Muscle layer of duodenum (tissue), 2 donors: ENCODE measurements at regions not wholly inside any gene's neighbourhood (a gene's known extent, or its start where the extent isn't known, plus 50 kb on each side); places are given as distances from the start of the nearest gene placed in this dataset.

Source experiments
- H3K27ac ChIP-seq: one replicate; pipeline ENCODE4 v1.7.0; 2013; ENCODE audit warnings: mild to moderate bottlenecking, low read length
- H3K27me3 ChIP-seq: one replicate; pipeline ENCODE4 v1.7.0; 2013; ENCODE audit warnings: low read depth, mild to moderate bottlenecking, control low read depth, low read length
- H3K36me3 ChIP-seq, 2 donors: one replicate each; pipeline ENCODE4 v1.7.0; 2013; ENCODE audit warnings: low read length in 2 of 2, control low read depth in 1 of 2, mild to moderate bottlenecking in 1 of 2; ENCODE audit not compliant: insufficient read depth in 2 of 2, control insufficient read depth in 1 of 2
- H3K4me1 ChIP-seq, 2 donors: one replicate each; pipeline ENCODE4 v1.7.0; 2013; ENCODE audit warnings: low read length in 2 of 2, mild to moderate bottlenecking in 2 of 2, control low read depth in 1 of 2, moderate library complexity in 1 of 2; ENCODE audit not compliant: insufficient read depth in 2 of 2, control insufficient read depth in 1 of 2
- H3K4me3 ChIP-seq, 2 donors: one replicate each; pipeline ENCODE4 v1.7.0; 2013; ENCODE audit warnings: low read length in 2 of 2, low read depth in 1 of 2, mild to moderate bottlenecking in 1 of 2
- H3K9me3 ChIP-seq, 2 donors: one replicate each; pipeline ENCODE4 v1.7.0; 2013; ENCODE audit warnings: low read length in 2 of 2, control low read depth in 1 of 2, mild to moderate bottlenecking in 1 of 2; ENCODE audit not compliant: control insufficient read depth in 1 of 2
- donor health status: healthy.

DNA sequence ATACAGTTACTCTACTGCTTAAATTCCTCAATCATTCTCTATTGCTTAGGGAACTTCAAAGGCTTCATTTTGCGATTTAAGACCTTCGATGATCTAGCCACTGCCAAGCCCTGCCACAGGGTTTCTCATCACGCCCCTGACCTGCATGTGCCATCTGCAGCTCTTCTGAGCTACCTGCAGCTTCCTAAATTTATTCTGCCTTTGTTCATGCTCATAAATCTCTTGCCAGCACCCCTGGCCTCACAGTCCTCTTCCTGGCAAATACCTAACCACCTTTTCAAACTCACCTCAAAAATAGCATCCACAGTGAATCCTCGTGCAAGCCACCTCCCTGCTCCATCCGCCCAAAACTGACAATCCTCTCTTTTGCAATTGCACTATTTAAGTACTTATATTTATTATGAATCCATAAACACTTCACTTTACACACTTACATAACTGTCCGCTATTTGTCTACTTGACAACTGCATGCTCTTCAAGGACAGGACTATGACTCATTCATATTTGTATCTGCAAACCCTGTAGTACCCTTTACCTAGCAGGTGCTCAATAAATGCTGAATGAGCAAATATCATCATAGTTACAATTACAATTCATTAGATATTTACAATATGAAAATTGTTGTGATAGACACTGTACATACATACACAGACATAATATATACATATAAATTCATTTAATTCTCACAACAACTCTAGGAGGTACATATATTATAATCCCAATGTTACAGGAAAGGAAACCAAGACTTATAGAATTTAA lies 280.0 kb upstream of the RASGEF1B start:
- peaks cover 0 to 6% of the 10 kb centered on the region in 2 donors for H3K4me1 ChIP-seq

DNA sequence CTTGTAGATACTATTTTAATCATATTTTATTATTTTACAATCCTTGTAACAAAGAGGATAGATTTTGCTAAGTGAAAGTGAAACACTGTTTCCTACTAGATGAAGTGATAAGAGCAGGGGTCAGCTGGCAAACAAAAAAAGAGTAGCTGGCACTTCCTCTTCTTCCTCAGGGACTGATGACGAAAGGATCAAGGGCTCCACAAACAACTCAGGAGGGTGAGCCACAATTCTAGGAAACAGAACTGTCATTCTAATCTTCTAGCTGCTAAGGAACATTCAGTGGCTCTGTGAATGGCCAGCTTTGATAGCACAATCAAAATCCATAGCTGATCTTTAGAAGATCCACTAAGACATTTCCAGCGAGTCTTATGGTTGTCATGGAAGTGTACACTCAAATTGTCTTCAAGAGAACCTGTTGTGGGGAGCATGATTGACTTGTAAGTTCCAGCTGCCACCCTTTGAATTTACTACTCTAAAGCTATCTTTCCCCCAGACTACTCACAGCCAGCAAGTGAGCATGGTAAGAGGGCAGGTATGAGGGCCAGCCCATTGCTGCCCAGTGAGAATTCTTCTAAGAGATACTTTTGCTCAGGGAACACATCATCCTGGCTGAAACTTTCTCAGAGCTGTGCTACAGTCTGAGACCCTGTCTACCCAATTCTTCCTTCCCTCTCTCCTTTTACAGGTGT lies 275.7 kb upstream of the RASGEF1B start:
- Histone ChIP-seq H3K27me3 (no peaks in the 10 kb centered on the region), H3K27ac (no peak overlapping the region), H3K9me3 (no peaks in the 10 kb centered on the region), H3K36me3 (no peaks in the 10 kb centered on the region), H3K4me1 (peaks cover 0 to 6% of the 10 kb centered on the region in 2 donors), H3K4me3 (no peak overlapping the region)

More for the DNA sequence above, 280.0 kb upstream of the RASGEF1B start:
- Histone ChIP-seq H3K4me3 (no peak overlapping the region), H3K27ac (no peak overlapping the region), H3K36me3 (no peaks in the 10 kb centered on the region), H3K9me3 (no peaks in the 10 kb centered on the region), H3K27me3 (no peaks in the 10 kb centered on the region)

DNA sequence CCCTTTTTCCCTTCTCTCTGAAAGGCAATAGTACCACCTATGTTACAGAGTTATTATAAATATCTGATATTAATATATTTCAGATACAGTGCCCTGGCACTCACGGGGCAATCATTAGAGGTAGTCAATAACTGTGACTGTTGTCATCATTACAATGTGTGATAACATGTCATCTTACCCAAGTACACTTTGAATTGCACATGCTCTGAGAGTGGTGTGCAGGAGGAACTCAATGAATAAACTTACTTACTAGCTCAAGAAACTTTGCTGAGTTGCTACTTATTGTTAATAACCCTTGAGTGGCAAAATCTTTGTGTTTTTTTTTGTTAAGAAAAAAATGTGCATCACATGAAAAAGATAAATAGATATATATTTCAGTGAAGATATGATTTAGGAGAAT lies 275.1 kb upstream of the RASGEF1B start:
- H3K27ac ChIP-seq: no peak overlapping the region

DNA sequence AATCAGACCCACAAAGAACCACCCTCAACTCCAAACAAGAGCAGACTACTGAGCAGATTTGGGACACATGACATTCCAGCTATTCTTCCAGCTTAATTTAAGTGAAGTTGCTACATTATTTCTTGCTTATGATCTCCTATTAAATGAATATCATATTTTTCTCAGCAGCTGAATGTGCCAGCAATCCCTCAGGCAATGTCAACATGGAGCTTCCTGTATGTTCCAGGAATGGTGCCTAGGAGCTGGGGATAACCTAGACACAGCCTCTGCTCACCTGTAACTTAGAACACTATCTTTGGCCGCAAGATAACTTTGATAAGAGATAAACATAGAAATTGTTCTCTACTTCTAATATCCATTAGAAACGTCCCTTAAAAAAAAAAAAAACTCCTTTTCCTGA lies 274.4 kb upstream of the RASGEF1B start:
- no peak overlapping the region for H3K4me3 ChIP-seq
- no peak overlapping the region for H3K27ac ChIP-seq
- no peaks in the 10 kb centered on the region for H3K9me3 ChIP-seq
- no peaks in the 10 kb centered on the region for H3K36me3 ChIP-seq
- H3K4me1 ChIP-seq: peaks cover 0 to 6% of the 10 kb centered on the region in 2 donors
- H3K27me3 ChIP-seq: no peaks in the 10 kb centered on the region

More for the DNA sequence above, 275.1 kb upstream of the RASGEF1B start:
- H3K9me3 ChIP-seq: no peaks in the 10 kb centered on the region
- H3K27me3 ChIP-seq: no peaks in the 10 kb centered on the region
- no peak overlapping the region for H3K4me3 ChIP-seq
- peaks cover 0 to 6% of the 10 kb centered on the region in 2 donors for H3K4me1 ChIP-seq
- H3K36me3 ChIP-seq: no peaks in the 10 kb centered on the region

DNA sequence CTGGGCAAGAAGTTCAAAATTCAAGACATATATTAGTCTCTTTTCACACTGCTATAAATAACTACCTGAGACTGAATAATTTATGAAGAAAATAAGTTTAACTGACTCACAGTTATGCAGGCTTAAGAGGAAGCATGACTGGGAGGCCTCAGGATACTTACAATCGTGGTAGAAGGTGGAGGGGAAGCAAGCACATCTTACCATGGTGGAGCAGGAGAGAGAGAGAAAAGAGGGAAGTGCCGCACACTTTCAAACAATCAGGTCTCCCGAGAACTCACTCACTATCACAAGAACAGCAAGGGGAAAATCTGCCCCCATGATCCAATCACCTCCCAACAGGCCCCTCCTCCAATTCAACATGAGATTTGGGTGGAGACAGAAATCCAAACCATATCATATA lies 273.3 kb upstream of the RASGEF1B start:
- Histone ChIP-seq H3K36me3 (no peaks in the 10 kb centered on the region), H3K4me1 (peaks cover 0 to 6% of the 10 kb centered on the region in 2 donors), H3K27ac (no peak overlapping the region), H3K27me3 (no peaks in the 10 kb centered on the region), H3K9me3 (no peaks in the 10 kb centered on the region), H3K4me3 (no peak overlapping the region)

DNA sequence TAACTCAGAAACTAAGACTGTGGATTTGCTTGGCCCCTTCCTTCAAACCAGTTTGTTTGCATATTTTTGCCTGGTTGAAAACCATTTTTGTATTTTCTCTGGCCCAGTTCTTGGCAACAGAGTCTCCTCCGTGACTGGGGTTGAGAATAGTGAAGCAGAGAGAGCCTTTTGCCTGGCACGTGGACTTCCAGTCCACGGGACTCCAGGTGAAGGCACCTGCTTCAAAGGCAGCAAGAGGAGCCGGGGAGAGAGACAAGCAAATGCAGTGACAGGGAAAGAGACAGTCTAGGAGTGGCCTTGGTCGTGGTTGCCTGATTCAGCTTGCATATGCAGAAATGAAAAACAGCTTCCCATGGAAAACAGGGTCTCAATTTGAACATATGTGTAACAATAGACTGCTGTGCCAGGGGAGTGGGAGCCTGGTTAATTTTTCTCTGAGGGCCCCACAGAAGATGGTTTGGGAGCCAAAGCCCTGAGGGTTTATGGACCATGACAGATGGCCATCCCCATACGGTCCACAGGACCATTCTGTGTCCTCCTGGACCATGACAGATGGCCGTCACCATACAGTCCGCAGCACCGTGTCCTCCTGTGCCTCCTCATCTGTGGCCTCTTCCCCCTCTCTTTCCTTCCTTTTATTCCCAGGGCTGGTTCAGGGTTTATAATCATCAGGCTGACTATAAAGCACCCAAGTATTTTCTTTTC lies 272.2 kb upstream of the RASGEF1B start:
- H3K27ac ChIP-seq: no peak overlapping the region
- no peaks in the 10 kb centered on the region for H3K36me3 ChIP-seq
- H3K4me1 ChIP-seq: peaks cover 0 to 6% of the 10 kb centered on the region in 2 donors
- no peaks in the 10 kb centered on the region for H3K27me3 ChIP-seq
- H3K9me3 ChIP-seq: no peaks in the 10 kb centered on the region
- no peak overlapping the region for H3K4me3 ChIP-seq

DNA sequence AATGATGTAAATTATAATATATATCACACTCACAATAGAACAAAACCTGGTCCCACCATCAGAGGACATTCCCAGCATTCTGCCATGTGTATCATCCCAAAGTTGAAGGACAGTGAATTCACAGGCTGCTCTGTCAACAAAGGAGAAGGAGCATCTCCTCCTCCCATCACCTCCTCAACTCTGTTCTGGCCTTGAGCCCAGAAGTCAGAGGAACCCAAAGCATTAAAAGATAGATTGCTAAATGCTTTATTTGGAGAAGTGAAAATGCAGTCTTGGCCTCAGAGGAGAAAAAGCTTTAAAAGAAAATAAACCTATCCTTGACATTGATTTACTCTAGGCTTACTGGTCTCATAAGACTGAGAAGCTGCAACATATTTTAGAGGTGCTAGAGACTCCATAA lies 268.8 kb upstream of the RASGEF1B start:
- Histone ChIP-seq H3K9me3 (no peaks in the 10 kb centered on the region), H3K36me3 (no peaks in the 10 kb centered on the region), H3K4me3 (no peak overlapping the region), H3K4me1 (no peaks in the 10 kb centered on the region), H3K27ac (no peak overlapping the region), H3K27me3 (no peaks in the 10 kb centered on the region)

DNA sequence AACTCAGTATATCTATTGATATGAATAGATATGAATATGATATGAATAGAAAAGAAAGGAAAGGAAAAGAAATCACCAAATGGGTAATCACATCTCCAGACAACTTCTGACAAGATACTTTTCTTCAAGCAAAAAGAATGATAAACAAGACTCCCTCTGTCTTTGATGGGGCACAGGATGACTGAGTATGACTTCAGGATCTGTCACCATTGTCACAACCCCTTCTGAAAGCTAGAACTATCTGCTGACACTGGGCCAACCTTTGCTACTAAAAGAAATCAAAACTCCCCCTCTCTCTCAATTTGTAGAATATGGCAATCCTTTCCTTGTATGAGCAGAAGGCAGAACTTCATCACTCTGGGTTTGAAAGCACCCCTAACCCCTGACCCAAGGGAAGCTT lies 267.2 kb upstream of the RASGEF1B start:
- Histone ChIP-seq H3K9me3 (no peaks in the 10 kb centered on the region), H3K4me1 (no peaks in the 10 kb centered on the region), H3K4me3 (no peak overlapping the region), H3K27ac (no peak overlapping the region), H3K36me3 (no peaks in the 10 kb centered on the region), H3K27me3 (no peaks in the 10 kb centered on the region)

DNA sequence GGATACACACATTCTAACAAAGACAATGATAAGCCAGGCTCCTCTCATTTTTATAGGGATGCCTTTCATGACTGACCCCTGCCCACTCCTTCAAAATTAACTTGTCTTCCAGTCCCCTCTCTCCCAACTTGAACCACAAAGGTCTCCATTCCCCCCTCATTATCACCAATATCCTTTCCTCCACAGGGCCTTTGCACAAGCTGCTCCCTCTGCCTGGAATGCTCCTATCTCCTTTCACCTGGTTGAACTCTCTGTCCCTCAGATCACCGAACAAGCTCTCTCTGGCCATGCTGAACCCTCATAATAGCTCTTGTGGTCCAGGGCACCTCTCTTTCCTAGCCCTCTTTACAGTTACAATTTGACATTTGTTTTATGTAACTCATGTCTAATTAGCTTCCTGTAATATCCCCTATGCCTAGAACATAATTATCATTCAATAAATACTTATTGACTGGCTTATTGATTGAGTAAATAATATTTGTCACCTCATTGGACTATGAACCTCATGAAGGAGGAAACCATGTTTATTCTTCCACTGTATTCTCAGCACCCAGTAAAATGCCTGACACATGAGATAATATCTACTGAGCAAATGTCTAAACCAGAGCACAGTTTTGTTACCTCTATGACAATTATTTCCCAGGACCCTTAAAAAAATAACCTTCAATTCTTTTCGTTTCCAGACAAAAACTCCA lies 266.3 kb upstream of the RASGEF1B start:
- no peaks in the 10 kb centered on the region for H3K36me3 ChIP-seq
- no peak overlapping the region for H3K27ac ChIP-seq
- H3K9me3 ChIP-seq: no peaks in the 10 kb centered on the region
- H3K4me1 ChIP-seq: no peaks in the 10 kb centered on the region
- H3K4me3 ChIP-seq: no peak overlapping the region
- H3K27me3 ChIP-seq: no peaks in the 10 kb centered on the region

DNA sequence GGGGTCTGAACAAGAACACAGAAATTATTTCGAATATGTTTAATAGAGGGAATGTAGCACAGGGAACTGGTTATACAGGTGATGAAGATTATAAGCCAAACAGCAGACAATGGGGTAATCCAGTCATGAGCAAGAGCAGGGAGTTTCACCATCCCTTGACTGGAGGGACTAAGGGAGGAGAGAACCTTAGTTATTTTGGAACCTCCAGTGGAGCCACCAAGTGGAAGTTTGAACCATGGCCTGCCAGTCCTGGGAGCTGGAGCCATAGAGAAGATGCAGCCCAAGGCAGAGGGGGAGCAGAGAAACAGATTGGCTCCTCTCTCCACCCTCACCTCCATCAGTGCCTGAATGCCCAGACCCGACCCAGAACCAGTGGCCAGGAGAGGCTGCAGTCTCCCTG lies 264.6 kb upstream of the RASGEF1B start:
- no peak overlapping the region for H3K27ac ChIP-seq
- H3K36me3 ChIP-seq: no peaks in the 10 kb centered on the region
- H3K4me3 ChIP-seq: no peak overlapping the region
- H3K4me1 ChIP-seq: no peaks in the 10 kb centered on the region
- no peaks in the 10 kb centered on the region for H3K27me3 ChIP-seq
- H3K9me3 ChIP-seq: no peaks in the 10 kb centered on the region

DNA sequence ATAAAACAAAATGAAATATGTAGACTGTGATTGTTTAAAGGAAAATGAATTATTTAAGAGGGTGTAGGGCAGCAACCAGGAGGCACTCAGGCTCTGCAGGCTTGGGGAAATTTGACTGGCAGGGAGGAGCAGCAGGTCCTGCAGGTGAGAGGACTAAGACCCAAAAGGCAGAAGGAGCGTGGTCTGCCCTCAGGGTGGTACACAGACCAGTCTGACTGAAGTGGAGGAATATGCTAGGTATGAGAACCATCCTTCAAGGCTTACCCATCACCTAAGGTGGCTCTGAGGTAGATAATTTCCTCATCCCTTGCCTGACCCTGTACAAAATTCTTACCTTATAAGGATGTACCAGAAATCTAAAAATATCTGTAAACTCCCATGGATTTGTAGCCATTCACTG lies 261.3 kb upstream of the RASGEF1B start:
- Histone ChIP-seq H3K27ac (no peak overlapping the region), H3K27me3 (no peaks in the 10 kb centered on the region), H3K9me3 (peaks cover 0 to 5% of the 10 kb centered on the region in 2 donors), H3K36me3 (no peaks in the 10 kb centered on the region), H3K4me3 (no peak overlapping the region), H3K4me1 (no peaks in the 10 kb centered on the region)
